ENCODE measurements at regions not wholly inside any gene's neighbourhood (a gene's known extent, or its start where the extent isn't known, plus 50 kb on each side); places are given as distances from the start of the nearest gene placed in this dataset.

DNA sequence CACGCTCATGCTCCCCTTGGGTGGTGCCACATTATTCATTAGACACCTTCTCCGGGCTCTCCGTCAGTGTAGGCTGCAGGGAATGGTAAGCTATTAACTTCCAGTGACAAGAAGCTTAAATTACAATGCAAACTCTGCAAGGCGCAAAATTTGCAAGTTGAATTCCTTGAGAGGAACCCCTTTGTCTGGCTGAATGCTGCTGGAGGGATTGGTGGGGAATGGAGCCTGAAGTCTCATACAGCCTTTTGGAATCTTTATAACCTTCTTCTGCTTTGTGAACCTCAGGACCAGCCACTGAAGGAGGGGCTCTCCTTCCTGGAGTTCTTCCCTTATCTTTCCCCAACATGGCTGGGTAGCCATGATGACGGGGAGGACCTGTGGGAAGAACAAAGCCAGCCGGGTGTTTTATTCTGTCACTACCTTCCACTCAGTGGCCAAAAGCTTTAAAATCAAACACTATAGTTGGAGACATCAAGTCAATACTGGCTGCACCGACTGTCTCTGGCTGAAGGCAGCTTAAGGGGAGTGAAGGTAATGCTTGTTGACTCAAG is 220.9 kb upstream of the EPHA4 start:
- no peak for DNase-seq (ENCODE audit: low read depth)
- H3K4me3 ChIP-seq (ENCODE audit: low read depth, low read length): no peak overlapping the region
- TF ChIP-seq, protein P1, sequence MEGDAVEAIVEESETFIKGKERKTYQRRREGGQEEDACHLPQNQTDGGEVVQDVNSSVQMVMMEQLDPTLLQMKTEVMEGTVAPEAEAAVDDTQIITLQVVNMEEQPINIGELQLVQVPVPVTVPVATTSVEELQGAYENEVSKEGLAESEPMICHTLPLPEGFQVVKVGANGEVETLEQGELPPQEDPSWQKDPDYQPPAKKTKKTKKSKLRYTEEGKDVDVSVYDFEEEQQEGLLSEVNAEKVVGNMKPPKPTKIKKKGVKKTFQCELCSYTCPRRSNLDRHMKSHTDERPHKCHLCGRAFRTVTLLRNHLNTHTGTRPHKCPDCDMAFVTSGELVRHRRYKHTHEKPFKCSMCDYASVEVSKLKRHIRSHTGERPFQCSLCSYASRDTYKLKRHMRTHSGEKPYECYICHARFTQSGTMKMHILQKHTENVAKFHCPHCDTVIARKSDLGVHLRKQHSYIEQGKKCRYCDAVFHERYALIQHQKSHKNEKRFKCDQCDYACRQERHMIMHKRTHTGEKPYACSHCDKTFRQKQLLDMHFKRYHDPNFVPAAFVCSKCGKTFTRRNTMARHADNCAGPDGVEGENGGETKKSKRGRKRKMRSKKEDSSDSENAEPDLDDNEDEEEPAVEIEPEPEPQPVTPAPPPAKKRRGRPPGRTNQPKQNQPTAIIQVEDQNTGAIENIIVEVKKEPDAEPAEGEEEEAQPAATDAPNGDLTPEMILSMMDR (IDR thresholded peaks at IDR 0.05; ENCODE audit: control insufficient read depth, extremely low read depth, insufficient read depth): no peak

DNA sequence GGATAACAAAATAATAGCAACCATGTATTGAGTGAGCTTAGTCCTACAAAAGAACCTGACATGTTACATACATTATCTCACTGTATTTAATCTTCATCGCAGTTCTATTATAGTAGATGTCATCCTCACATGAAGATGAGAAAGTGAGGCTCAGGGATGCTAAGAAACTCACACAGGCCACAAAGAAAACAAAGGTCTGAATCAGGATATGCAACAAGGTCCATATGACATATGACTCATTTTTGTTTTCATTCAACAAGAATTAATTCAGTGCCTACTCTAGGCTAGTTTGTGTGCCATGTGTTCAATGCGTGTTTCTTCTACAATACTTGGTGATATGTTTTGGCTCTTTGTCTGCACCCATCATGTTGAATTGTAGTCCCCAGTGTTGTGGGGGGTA is 219.7 kb upstream of the EPHA4 start:
- TF ChIP-seq, protein P1 (IDR thresholded peaks at IDR 0.05; ENCODE audit: control insufficient read depth, extremely low read depth, insufficient read depth): no peak
- DNase-seq (ENCODE audit: low read depth): no peak
- no peak overlapping the region for H3K4me3 ChIP-seq (ENCODE audit: low read depth, low read length)

DNA sequence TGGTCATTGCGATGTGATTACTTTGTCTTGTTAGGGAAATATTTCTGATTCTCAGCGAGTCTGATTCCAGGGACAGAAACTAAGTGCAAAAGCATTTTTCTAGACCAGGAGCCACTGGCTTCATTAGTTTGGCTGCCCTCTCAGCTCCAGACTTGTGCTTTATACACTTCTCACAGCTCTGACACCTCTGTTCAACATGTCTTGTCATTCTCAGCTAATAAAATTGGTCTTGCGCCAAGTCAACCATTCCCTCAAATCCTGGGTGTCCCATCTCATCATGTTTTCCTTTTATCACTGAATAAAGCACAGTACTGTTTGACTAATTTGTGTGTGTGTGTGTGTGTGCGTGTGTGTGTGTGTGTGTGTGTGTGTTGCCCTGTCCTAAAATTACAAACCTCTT is 215.5 kb upstream of the EPHA4 start:
- no peak overlapping the region for H3K4me3 ChIP-seq (ENCODE audit: low read depth, low read length)
- TF ChIP-seq, protein P1 (IDR thresholded peaks at IDR 0.05; ENCODE audit: control insufficient read depth, extremely low read depth, insufficient read depth): no peak
- no peak for DNase-seq (ENCODE audit: low read depth)

DNA sequence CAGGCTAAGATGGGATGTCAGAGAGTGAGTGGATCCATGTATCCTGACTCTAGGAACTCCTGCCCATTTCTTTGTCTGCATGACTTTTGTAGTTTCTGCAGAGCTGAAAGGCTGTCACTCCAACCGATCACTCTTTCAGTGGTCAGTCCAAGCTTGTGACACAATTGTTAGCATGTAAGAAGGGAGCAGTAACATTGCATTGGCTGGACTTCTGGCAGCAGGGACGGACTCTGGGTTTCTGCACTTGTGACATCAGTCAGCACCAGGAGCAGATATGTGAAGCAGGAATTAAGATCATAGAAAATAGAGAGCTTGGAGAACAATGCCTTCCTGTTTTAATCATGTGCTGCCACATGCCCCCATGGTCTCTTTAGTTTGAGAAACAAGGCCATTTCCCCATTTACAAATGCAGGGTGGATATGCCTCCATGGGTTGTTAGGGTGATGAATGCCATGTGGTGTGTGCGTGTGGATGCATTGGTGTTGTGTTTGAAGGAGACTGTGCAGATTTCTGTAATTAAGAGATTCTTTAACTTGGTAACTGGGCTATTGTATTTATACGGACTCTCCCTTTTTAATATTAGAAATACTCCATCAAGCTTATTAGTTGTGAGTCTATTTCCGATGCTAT is 214.3 kb upstream of the EPHA4 start:
- no peak overlapping the region for H3K4me3 ChIP-seq (ENCODE audit: low read depth, low read length)
- DNase-seq (ENCODE audit: low read depth): no peak
- TF ChIP-seq, protein P1 (IDR thresholded peaks at IDR 0.05; ENCODE audit: control insufficient read depth, extremely low read depth, insufficient read depth): no peak

DNA sequence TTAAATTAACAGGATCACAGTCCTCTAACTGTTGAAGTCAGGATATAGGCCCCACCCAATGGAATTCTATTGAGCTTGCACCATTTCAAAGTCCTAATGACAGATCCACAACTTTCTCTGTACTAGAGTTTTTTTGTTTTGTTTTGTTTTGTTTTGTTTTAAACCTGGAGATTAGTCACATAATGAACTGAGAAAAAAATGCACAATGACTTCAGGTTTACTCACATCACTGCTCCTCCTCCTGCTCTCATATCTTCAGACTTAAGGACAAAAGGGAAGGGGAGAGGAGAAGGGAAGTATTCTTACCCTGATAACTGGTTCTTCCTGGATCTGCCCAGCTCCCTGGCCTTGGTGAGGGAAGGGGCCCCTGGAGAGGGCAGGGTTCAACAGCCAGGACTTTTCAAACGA is 208.2 kb upstream of the EPHA4 start:
- no peak for DNase-seq (ENCODE audit: low read depth)
- no peak overlapping the region for H3K4me3 ChIP-seq (ENCODE audit: low read depth, low read length)
- TF ChIP-seq, protein P1 (IDR thresholded peaks at IDR 0.05; ENCODE audit: control insufficient read depth, extremely low read depth, insufficient read depth): no peak

DNA sequence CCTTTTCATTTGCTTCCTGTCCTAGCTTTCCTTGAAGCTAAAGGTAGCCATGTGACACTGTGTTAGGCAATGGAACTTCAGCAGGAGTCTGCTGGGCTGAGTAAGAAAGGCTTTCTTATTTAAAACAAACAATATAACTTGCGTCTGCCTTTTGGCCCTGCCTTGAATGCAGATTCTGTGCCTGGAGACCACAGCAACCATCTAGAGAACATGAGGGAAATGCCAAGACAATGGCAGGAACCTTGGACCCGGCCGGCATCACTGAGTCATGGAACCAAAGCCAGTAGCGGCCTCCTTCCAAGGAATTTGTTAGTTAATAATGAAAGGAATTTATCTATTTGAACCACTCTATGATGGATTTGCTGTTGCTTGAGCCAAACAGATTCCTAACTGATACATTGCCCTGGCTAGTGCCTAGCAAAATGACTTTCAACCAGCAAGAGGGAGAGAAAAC is 207.5 kb upstream of the EPHA4 start:
- TF ChIP-seq, protein P1 (IDR thresholded peaks at IDR 0.05; ENCODE audit: control insufficient read depth, extremely low read depth, insufficient read depth): no peak
- no peak for DNase-seq (ENCODE audit: low read depth)
- H3K4me3 ChIP-seq (ENCODE audit: low read depth, low read length): no peak overlapping the region

DNA sequence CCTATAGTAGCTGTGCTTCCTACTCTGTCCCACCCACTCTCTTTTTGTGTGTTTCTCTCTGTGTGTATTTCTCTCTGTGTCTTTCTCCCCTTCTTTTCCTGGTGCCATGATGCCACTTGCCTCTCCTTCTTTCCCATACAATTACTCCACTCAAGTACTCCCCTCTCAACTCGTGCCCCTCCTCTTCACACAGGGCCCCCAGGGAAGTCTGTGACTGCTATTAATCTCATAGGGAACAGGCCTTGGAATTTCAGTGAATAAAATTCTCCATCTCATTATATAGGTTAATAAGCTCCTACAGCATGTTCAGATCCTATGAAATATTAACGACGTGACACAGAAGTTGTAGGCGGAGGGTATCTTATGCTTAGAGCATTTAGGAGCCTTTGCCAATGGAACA is 205.9 kb upstream of the EPHA4 start:
- no peak overlapping the region for H3K4me3 ChIP-seq (ENCODE audit: low read depth, low read length)
- TF ChIP-seq, protein P1 (IDR thresholded peaks at IDR 0.05; ENCODE audit: control insufficient read depth, extremely low read depth, insufficient read depth): no peak
- DNase-seq (ENCODE audit: low read depth): no peak

All from LNCaP clone FGC (cell line).